ENCODE measurements at regions not wholly inside any gene's neighbourhood (a gene's known extent, or its start where the extent isn't known, plus 50 kb on each side); places are given as distances from the start of the nearest gene placed in this dataset.

DNA sequence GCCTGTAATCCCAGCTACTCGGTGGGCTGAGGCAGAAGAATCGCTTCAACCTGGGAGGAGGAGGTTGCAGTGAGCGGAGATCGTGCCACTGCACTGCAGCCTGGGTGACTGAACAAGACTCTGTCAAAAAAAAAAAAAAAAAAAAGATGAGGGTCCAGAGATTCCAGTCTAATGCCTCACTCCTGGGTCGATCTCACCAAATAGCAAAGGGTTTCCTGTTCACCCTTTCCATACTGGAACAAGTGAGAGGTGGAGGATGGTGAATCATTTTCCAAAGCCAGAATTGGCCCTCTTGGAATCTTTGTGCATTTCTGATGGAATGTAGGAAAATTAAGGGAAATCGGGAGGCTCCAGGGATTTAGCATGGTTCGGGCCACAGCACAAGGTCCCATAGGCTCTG is 58.1 kb upstream of the ZNF648 start:
- TF ChIP-seq CTCF (IDR thresholded peaks at IDR 0.05) (no peak), ZFX (IDR thresholded peaks at IDR 0.05; ENCODE audit: borderline replicate concordance) (no peak)
